Esophagus (tissue), 2 donors: ENCODE measurements at regions not wholly inside any gene's neighbourhood (a gene's known extent, or its start where the extent isn't known, plus 50 kb on each side); places are given as distances from the start of the nearest gene placed in this dataset.

ENCODE experiments used
- H3K27ac ChIP-seq, 2 donors: one replicate each; pipeline ENCODE4 v1.5.1; 2013; ENCODE audit warnings: low read depth in 2 of 2, mild to moderate bottlenecking in 2 of 2, inconsistent platforms in 1 of 2, low read length in 1 of 2, moderate library complexity in 1 of 2
- H3K27me3 ChIP-seq, 2 donors: one replicate each; pipeline ENCODE4 v1.6.1; 2013; ENCODE audit warnings: low read length in 2 of 2, control low read depth in 1 of 2, mild to moderate bottlenecking in 1 of 2; ENCODE audit not compliant: insufficient read depth in 2 of 2, control insufficient read depth in 1 of 2
- H3K36me3 ChIP-seq, 2 donors: one replicate each; pipeline ENCODE4 v1.6.1; 2013; ENCODE audit warnings: low read length in 1 of 2; ENCODE audit not compliant: control insufficient read depth in 2 of 2, insufficient read depth in 2 of 2
- H3K4me1 ChIP-seq, 2 donors: one replicate each; pipeline ENCODE4 v1.6.1; 2013; ENCODE audit warnings: low read length in 1 of 2; ENCODE audit not compliant: control insufficient read depth in 2 of 2, insufficient read depth in 2 of 2
- H3K4me3 ChIP-seq, 2 donors: one replicate each; pipeline ENCODE4 v1.5.1; 2013; ENCODE audit warnings: low read length in 2 of 2, mild to moderate bottlenecking in 2 of 2, low read depth in 1 of 2, moderate library complexity in 1 of 2
- H3K9me3 ChIP-seq, 2 donors: one replicate each; pipeline ENCODE4 v1.6.1; 2013; ENCODE audit warnings: mild to moderate bottlenecking in 2 of 2, low read depth in 1 of 2, low read length in 1 of 2, moderate library complexity in 1 of 2; ENCODE audit not compliant: control insufficient read depth in 2 of 2, insufficient read depth in 1 of 2
- WGBS, 2 donors: extraction: QIAGEN DNeasy Blood & Tissue Kit; methylation state at CpG; one replicate each; pipeline ENCODE4 v1.1.7; 2013; 5-methylcytosine and 5-hydroxymethylcytosine counted together
- donor health status: healthy with polysubstance abuse.
- donor health status: Bipolar disorder and iron deficiency.

DNA sequence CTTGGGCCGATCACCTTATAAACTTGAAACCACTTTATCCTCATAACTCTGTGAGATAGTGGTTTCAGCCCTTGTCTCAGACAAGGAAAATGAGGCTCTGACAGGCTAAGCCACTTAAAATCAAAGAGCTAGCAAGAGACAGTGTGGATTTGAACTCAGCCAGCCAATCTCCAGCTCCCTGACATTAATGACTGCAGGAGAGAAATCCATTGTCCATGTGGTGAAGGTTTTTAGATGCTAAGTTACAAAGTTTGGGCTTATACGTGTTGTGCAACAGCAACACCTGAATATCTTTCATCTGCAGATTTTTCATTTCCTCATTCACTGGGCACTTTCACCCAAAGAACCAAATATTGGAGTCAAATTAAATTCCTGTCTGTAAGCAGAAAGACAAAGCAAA lies 501.3 kb downstream of the GRIN2A start:
- Histone ChIP-seq H3K27ac (no peak overlapping the region), H3K4me1 (no peaks in the 10 kb centered on the region)
- 83 to 86% methylated on average over 2 of the region's 2 CpGs for WGBS, 2 donors

DNA sequence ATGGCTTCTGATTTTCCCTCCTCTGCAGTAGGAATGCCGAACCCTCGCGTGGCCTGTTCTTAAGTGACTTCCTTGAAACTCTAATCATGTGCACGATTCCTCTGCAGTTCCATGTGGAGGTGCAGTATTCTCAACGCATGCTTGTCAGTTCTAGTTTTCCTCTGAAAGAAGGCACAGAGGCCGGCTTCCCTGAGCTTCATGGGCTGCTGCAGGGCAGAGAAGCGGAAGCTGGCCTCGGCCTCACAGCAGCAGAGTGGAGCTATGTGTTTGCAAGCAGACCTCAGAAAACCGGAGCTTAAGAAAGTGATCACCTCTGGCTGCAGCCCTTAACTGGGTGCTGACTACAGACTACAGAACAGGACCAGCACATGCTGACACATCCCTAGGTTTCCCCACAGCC lies 500.7 kb downstream of the GRIN2A start:
- no peak overlapping the region for H3K27ac ChIP-seq
- H3K9me3 ChIP-seq, result no peaks in the 10 kb centered on the region
- H3K27me3 ChIP-seq, result peaks cover 0 to 3% of the 10 kb centered on the region in 2 donors
- WGBS, 2 donors, result 80% methylated on average over 9 of the region's 9 CpGs
- H3K36me3 ChIP-seq, result no peaks in the 10 kb centered on the region
- no peaks in the 10 kb centered on the region for H3K4me1 ChIP-seq
- H3K4me3 ChIP-seq, result no peak overlapping the region

More for the DNA sequence above, 501.3 kb downstream of the GRIN2A start:
- H3K27me3 ChIP-seq, result peaks cover 0 to 3% of the 10 kb centered on the region in 2 donors
- no peak overlapping the region for H3K4me3 ChIP-seq
- no peaks in the 10 kb centered on the region for H3K9me3 ChIP-seq
- no peaks in the 10 kb centered on the region for H3K36me3 ChIP-seq

DNA sequence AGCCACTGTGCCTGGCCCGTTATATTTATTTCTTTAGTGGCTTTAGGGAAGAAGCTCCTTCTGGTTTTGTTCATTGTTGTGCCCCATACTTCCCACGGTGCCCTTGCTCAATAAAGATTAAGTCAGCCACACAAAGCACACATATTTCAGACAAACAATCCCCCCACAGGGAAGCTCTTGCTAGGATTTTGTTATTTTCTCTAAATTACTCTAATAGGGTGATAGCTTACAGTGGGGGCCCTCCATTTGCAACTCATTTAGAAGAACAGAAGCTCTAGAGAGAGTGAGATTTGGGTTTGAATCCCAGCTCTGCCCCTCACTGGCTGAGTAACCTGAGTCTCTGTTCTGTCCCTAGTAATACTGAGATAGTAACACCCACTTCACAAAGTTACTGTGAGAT lies 499.9 kb downstream of the GRIN2A start:
- Histone ChIP-seq H3K4me1 (no peaks in the 10 kb centered on the region), H3K36me3 (no peaks in the 10 kb centered on the region), H3K27ac (no peak overlapping the region), H3K9me3 (no peaks in the 10 kb centered on the region), H3K27me3 (peaks cover 0 to 3% of the 10 kb centered on the region in 2 donors), H3K4me3 (no peak overlapping the region)
- 61 to 63% methylated on average over 2 of the region's 2 CpGs for WGBS, 2 donors

DNA sequence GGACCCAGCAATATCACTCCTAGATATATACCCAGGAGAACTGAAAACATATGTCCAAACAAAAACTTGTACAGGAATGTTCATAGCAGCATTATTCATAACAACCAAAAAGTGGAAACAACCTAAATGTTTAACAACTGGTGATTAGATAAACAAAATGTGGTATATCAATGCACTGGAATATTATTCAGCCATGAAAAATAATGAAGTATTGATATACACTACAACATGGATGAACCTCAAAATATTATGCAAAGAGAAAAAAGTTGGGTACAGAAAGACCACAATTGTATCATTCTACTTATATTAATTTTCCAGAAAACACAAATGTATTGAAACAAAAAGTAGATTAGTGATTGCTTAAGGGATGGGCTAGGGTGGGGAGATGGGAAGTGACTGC lies 498.6 kb downstream of the GRIN2A start:
- peaks cover 0 to 3% of the 10 kb centered on the region in 2 donors for H3K27me3 ChIP-seq
- H3K27ac ChIP-seq, result no peak overlapping the region

DNA sequence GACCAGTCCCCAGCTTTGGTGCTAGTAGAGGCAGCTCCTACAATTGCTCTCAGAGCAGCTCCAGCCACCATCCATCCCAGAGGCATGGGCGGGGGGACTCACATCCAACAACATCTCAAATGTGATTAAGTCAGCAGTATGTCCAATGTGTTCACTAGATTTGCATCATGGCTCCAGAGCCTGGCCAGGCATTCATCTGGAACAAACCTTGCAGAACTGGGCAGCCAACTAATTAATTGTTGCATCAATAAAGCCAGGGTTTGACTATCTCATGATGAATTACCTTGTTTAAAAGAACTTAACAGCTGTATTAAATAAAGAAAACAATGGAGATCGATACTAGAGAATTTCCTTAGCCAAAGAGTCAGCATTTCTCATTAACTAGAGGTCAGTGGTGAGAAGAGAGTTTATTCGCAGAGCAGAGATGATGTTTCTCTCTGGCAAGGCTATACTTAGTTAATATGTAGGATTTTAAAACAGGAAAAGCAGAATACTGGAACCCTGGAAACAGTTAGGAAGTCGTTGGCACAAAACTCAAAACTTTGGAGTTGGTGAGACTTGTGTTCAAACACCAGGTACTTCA lies 494.4 kb downstream of the GRIN2A start:
- no peaks in the 10 kb centered on the region for H3K9me3 ChIP-seq
- no peaks in the 10 kb centered on the region for H3K4me1 ChIP-seq
- H3K36me3 ChIP-seq, result no peaks in the 10 kb centered on the region
- WGBS, 2 donors, result 52 to 64% methylated on average over 4 of the region's 4 CpGs
- H3K27me3 ChIP-seq, result no peaks in the 10 kb centered on the region
- no peak overlapping the region for H3K4me3 ChIP-seq
- H3K27ac ChIP-seq, result no peak overlapping the region

More for the DNA sequence above, 498.6 kb downstream of the GRIN2A start:
- H3K4me1 ChIP-seq, result no peaks in the 10 kb centered on the region
- no peak overlapping the region for H3K4me3 ChIP-seq
- H3K36me3 ChIP-seq, result no peaks in the 10 kb centered on the region
- no peaks in the 10 kb centered on the region for H3K9me3 ChIP-seq

DNA sequence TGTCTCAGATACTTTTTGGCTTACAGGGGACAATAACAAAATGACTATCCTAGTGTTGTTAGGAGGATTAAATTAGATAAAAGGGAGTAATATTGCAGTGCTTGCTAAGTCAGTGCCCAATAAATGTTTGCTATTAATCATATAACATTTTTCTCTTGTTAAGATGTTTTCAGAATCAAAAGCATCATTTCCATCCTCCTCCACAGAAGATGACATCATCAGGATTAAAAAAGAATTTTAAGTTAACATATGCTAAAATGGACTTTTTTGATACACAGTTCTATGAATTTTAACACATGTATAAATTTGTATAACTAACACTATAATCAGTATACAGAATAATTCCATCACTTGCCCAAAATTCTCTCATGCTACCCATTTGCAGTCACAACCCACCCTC lies 492.6 kb downstream of the GRIN2A start:
- Histone ChIP-seq H3K36me3 (no peaks in the 10 kb centered on the region), H3K4me1 (no peaks in the 10 kb centered on the region), H3K4me3 (no peak overlapping the region), H3K9me3 (no peaks in the 10 kb centered on the region), H3K27me3 (no peaks in the 10 kb centered on the region), H3K27ac (no peak overlapping the region)

DNA sequence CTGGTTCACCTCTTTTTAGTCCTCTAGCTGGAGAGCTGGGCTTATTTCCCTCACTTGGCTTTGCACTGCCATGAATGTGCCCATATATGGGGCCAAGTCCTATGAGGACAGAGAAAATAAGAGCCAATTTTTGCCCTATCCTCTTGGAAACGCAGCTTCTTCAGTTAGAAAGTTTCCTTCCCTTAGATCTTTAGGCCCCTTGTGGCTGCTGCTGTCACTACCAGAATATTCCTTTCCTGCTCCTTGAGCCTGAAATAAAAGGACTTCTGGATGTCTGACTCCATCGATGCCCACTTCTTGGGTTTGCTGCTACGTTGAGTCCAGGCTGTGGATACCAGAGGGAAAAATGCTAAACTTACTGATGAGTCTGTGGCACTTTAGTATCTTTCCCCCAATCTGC lies 487.1 kb downstream of the GRIN2A start:
- H3K4me1 ChIP-seq, result no peaks in the 10 kb centered on the region
- H3K36me3 ChIP-seq, result no peaks in the 10 kb centered on the region
- 73 to 79% methylated on average over 3 of the region's 3 CpGs for WGBS, 2 donors
- no peak overlapping the region for H3K27ac ChIP-seq
- H3K9me3 ChIP-seq, result no peaks in the 10 kb centered on the region
- H3K27me3 ChIP-seq, result no peaks in the 10 kb centered on the region
- no peak overlapping the region for H3K4me3 ChIP-seq
